Mesenchymal stem cell (in vitro differentiated cells and primary cell): ENCODE measurements at regions not wholly inside any gene's neighbourhood (a gene's known extent, or its start where the extent isn't known, plus 50 kb on each side); places are given as distances from the start of the nearest gene placed in this dataset.

Experiments used
- DNase-seq: peaks from one replicate; pipeline ENCODE4 v3.0.0-alpha.2; 2013
- H2AFZ ChIP-seq: one replicate; pipeline ENCODE4 v1.6.1; 2013; ENCODE audit warnings: low read depth, mild to moderate bottlenecking, control low read depth, inconsistent platforms, low read length, moderate library complexity
- H2AK5ac ChIP-seq: 2 replicates; pipeline ENCODE4 v1.6.1; 2013; ENCODE audit warnings: low read length, moderate library complexity, mild to moderate bottlenecking, inconsistent platforms; ENCODE audit not compliant: severe bottlenecking
- H2BK120ac ChIP-seq: one replicate; pipeline ENCODE4 v1.6.1; 2013; ENCODE audit warnings: low read depth, mild to moderate bottlenecking, inconsistent platforms, low read length, moderate library complexity
- H2BK12ac ChIP-seq, 2 experiments: one replicate each; pipeline ENCODE4 v1.6.1; 2013; ENCODE audit warnings: inconsistent platforms in 2 of 2, low read length in 2 of 2, mild to moderate bottlenecking in 2 of 2, moderate library complexity in 2 of 2, control low read depth in 1 of 2
- H2BK15ac ChIP-seq: one replicate; pipeline ENCODE4 v1.6.1; 2013; ENCODE audit warnings: mild to moderate bottlenecking, low read depth, inconsistent platforms; ENCODE audit not compliant: poor library complexity, severe bottlenecking
- H2BK5ac ChIP-seq: 2 replicates; pipeline ENCODE4 v1.6.1; 2013; ENCODE audit warnings: low read depth, mild to moderate bottlenecking, low read length, control low read depth, inconsistent platforms; ENCODE audit not compliant: poor library complexity, severe bottlenecking
- H3K14ac ChIP-seq, 2 experiments: one replicate each; pipeline ENCODE4 v1.6.1; 2013; ENCODE audit warnings: inconsistent platforms in 2 of 2, low read length in 2 of 2, control low read depth in 1 of 2, mild to moderate bottlenecking in 1 of 2, moderate library complexity in 1 of 2
- H3K18ac ChIP-seq, 2 experiments: one replicate each; pipeline ENCODE4 v1.6.1; 2013; ENCODE audit warnings: inconsistent platforms in 2 of 2, low read length in 2 of 2, control low read depth in 1 of 2, low read depth in 1 of 2, mild to moderate bottlenecking in 1 of 2
- H3K23ac ChIP-seq, 2 experiments: one replicate each; pipeline ENCODE4 v1.6.1; 2013; ENCODE audit warnings: inconsistent platforms in 2 of 2, low read length in 2 of 2, mild to moderate bottlenecking in 2 of 2, moderate library complexity in 2 of 2, control low read depth in 1 of 2
- H3K27ac ChIP-seq: 2 replicates; pipeline ENCODE4 v1.5.1; 2013; ENCODE audit warnings: mild to moderate bottlenecking, moderate library complexity, low read length, control low read depth, inconsistent platforms; ENCODE audit not compliant: poor library complexity, severe bottlenecking
- H3K27me3 ChIP-seq, 2 experiments: 2 replicates each; pipeline versions ENCODE4 v1.6.1 to v1.7.0; 2013; ENCODE audit warnings: low read length in 2 of 2, mild to moderate bottlenecking in 2 of 2, moderate library complexity in 2 of 2, control low read depth in 1 of 2, inconsistent platforms in 1 of 2; ENCODE audit not compliant: control insufficient read depth in 1 of 2, insufficient read depth in 1 of 2
- H3K36me3 ChIP-seq, 2 experiments: 2 replicates each; pipeline versions ENCODE4 v1.6.1 to v1.7.0; 2013; ENCODE audit warnings: low read length in 2 of 2, control low read depth in 1 of 2, inconsistent platforms in 1 of 2, low read depth in 1 of 2, mild to moderate bottlenecking in 1 of 2; ENCODE audit not compliant: insufficient read depth in 2 of 2, control insufficient read depth in 1 of 2
- H3K4ac ChIP-seq, 2 experiments: one replicate each; pipeline ENCODE4 v1.6.1; 2013; ENCODE audit warnings: inconsistent platforms in 2 of 2, low read length in 2 of 2, mild to moderate bottlenecking in 2 of 2, moderate library complexity in 2 of 2, control low read depth in 1 of 2, low read depth in 1 of 2
- H3K4me1 ChIP-seq: 2 replicates; pipeline ENCODE4 v1.6.1; 2013; ENCODE audit warnings: low read depth, low read length, control low read depth; ENCODE audit not compliant: control insufficient read depth, insufficient read depth
- H3K4me2 ChIP-seq: 2 replicates; pipeline ENCODE4 v1.6.1; 2013; ENCODE audit warnings: low read length, mild to moderate bottlenecking, inconsistent platforms; ENCODE audit not compliant: poor library complexity, severe bottlenecking
- H3K4me3 ChIP-seq, 2 experiments: 2 replicates each; pipeline versions ENCODE4 v1.5.1 to v1.7.0; 2013; ENCODE audit warnings: low read length in 2 of 2, mild to moderate bottlenecking in 2 of 2, control low read depth in 1 of 2, low read depth in 1 of 2; ENCODE audit not compliant: insufficient read depth in 1 of 2
- H3K79me1 ChIP-seq: replicated peaks from 2 replicates; pipeline ENCODE4 v1.6.1; 2013; ENCODE audit warnings: mild to moderate bottlenecking, control low read depth, low read length, inconsistent platforms; ENCODE audit not compliant: poor library complexity, severe bottlenecking
- H3K9ac ChIP-seq: 2 replicates; pipeline ENCODE4 v1.7.0; 2013; ENCODE audit warnings: mild to moderate bottlenecking, low read length, moderate library complexity
- H3K9me3 ChIP-seq: 2 replicates; pipeline ENCODE4 v1.7.0; 2013; ENCODE audit warnings: mild to moderate bottlenecking, low read length; ENCODE audit not compliant: control insufficient read depth
- H4K8ac ChIP-seq: one replicate; pipeline ENCODE4 v1.6.1; 2013; ENCODE audit warnings: inconsistent platforms, mild to moderate bottlenecking, low read length, moderate library complexity
- H4K91ac ChIP-seq: one replicate; pipeline ENCODE4 v1.6.1; 2013; ENCODE audit warnings: mild to moderate bottlenecking, low read length, inconsistent platforms
- WGBS: methylation state at CpG from one replicate; pipeline ENCODE4 v1.1.7; 2013; ENCODE audit warnings: mixed read lengths; 5-methylcytosine and 5-hydroxymethylcytosine counted together

- 92% methylated on average over 1 of the region's 1 CpG for WGBS
- no peaks in the 10 kb centered on the region for H3K79me1 ChIP-seq
These were observed 96.6 kb downstream of the ADRB2 start for GRCh38 chr5:148923023-148923422.

GRCh38 chr5:148924817-148925216 lies 98.4 kb downstream of the ADRB2 start:
- H3K79me1 ChIP-seq: no peaks in the 10 kb centered on the region
- no peak overlapping the region for H3K4me2 ChIP-seq
- H3K23ac ChIP-seq: no peak overlapping the region
- no peaks in the 10 kb centered on the region for H3K4me1 ChIP-seq
- no peak overlapping the region for H4K8ac ChIP-seq
- H3K14ac ChIP-seq: no peak overlapping the region
- DNase-seq: no peak
- no peak overlapping the region for H2BK120ac ChIP-seq
- H4K91ac ChIP-seq: no peak overlapping the region
- no peak overlapping the region for H3K18ac ChIP-seq
- no peak overlapping the region for H2AFZ ChIP-seq
- H3K9ac ChIP-seq: no peak overlapping the region
- no peaks in the 10 kb centered on the region for H3K36me3 ChIP-seq
- no peak overlapping the region for H3K4ac ChIP-seq
- no peaks in the 10 kb centered on the region for H3K9me3 ChIP-seq
- no peak overlapping the region for H2BK12ac ChIP-seq
- no peak overlapping the region for H3K4me3 ChIP-seq
- no peak overlapping the region for H3K27ac ChIP-seq
- H2BK5ac ChIP-seq: no peak overlapping the region
- H2BK15ac ChIP-seq: no peak overlapping the region
- peaks cover 0 to 14% of the 10 kb centered on the region in 2 experiments for H3K27me3 ChIP-seq
- 87% methylated on average over 5 of the region's 5 CpGs for WGBS
- H2AK5ac ChIP-seq: no peak overlapping the region

More at GRCh38 chr5:148923023-148923422, 96.6 kb downstream of the ADRB2 start:
- no peak overlapping the region for H2BK12ac ChIP-seq
- H3K23ac ChIP-seq: no peak overlapping the region
- no peak overlapping the region for H2BK5ac ChIP-seq
- H2AK5ac ChIP-seq: no peak overlapping the region
- no peak overlapping the region for H3K27ac ChIP-seq
- H3K4me3 ChIP-seq: no peak overlapping the region
- H3K4me2 ChIP-seq: no peak overlapping the region
- no peaks in the 10 kb centered on the region for H3K36me3 ChIP-seq
- peaks cover 0 to 14% of the 10 kb centered on the region in 2 experiments for H3K27me3 ChIP-seq
- H4K91ac ChIP-seq: no peak overlapping the region
- no peaks in the 10 kb centered on the region for H3K9me3 ChIP-seq
- no peak overlapping the region for H3K18ac ChIP-seq
- no peaks in the 10 kb centered on the region for H3K4me1 ChIP-seq
- no peak overlapping the region for H2AFZ ChIP-seq
- H4K8ac ChIP-seq: no peak overlapping the region
- no peak overlapping the region for H3K9ac ChIP-seq
- no peak for DNase-seq
- H2BK120ac ChIP-seq: no peak overlapping the region
- H3K14ac ChIP-seq: no peak overlapping the region
- H3K4ac ChIP-seq: no peak overlapping the region
- no peak overlapping the region for H2BK15ac ChIP-seq

- no peak overlapping the region for H3K9ac ChIP-seq
- no peak overlapping the region for H4K91ac ChIP-seq
- no peak overlapping the region for H3K4me2 ChIP-seq
- no peak overlapping the region for H2BK15ac ChIP-seq
- no peak overlapping the region for H3K23ac ChIP-seq
- H2BK12ac ChIP-seq: no peak overlapping the region
- H3K4me1 ChIP-seq: no peaks in the 10 kb centered on the region
- DNase-seq: no peak
- no peaks in the 10 kb centered on the region for H3K9me3 ChIP-seq
- no peak overlapping the region for H2BK120ac ChIP-seq
- H3K14ac ChIP-seq: no peak overlapping the region
- H2AK5ac ChIP-seq: no peak overlapping the region
- WGBS: over 99% methylated on average over 5 of the region's 5 CpGs
- no peak overlapping the region for H4K8ac ChIP-seq
- H3K4me3 ChIP-seq: no peak overlapping the region
- no peak overlapping the region for H3K18ac ChIP-seq
- H3K4ac ChIP-seq: no peak overlapping the region
- no peaks in the 10 kb centered on the region for H3K79me1 ChIP-seq
- H2AFZ ChIP-seq: no peak overlapping the region
- H3K36me3 ChIP-seq: no peaks in the 10 kb centered on the region
- no peak overlapping the region for H2BK5ac ChIP-seq
- no peak overlapping the region for H3K27ac ChIP-seq
- H3K27me3 ChIP-seq: peaks cover 0 to 5% of the 10 kb centered on the region in 2 experiments
These were observed 99.8 kb downstream of the ADRB2 start for GRCh38 chr5:148926207-148926606.

GRCh38 chr5:148927307-148927946 lies 101.0 kb downstream of the ADRB2 start:
- Histone ChIP-seq H2BK12ac (no peak overlapping the region), H2BK5ac (no peak overlapping the region), H2BK120ac (no peak overlapping the region), H3K14ac (no peak overlapping the region), H3K4me3 (no peak overlapping the region), H4K91ac (no peak overlapping the region), H3K27ac (no peak overlapping the region), H3K18ac (no peak overlapping the region), H2BK15ac (no peak overlapping the region), H3K79me1 (no peaks in the 10 kb centered on the region), H4K8ac (no peak overlapping the region), H2AK5ac (no peak overlapping the region), H3K4me1 (no peaks in the 10 kb centered on the region), H3K4ac (no peak overlapping the region), H3K36me3 (no peaks in the 10 kb centered on the region), H3K9ac (no peak overlapping the region), H3K27me3 (no peaks in the 10 kb centered on the region), H3K4me2 (no peak overlapping the region), H2AFZ (no peak overlapping the region), H3K9me3 (no peaks in the 10 kb centered on the region), H3K23ac (no peak overlapping the region)
- no peak for DNase-seq
- 34% methylated on average over 1 of the region's 3 CpGs for WGBS
